Right lobe of liver (tissue), 4 donors: ENCODE measurements at regions not wholly inside any gene's neighbourhood (a gene's known extent, or its start where the extent isn't known, plus 50 kb on each side); places are given as distances from the start of the nearest gene placed in this dataset.

Source experiments
- CTCF ChIP-seq, 4 donors: fragments of 200-600 bp in 3 of 4; fragments of 450-650 bp in 1 of 4; IDR thresholded peaks; one replicate each; pipeline versions ENCODE4 v1.5.1 to v1.8.0; 2016 to 2022; ENCODE audit warnings: antibody characterized with exemption in 4 of 4, mild to moderate bottlenecking in 2 of 4
- POLR2A ChIP-seq: fragments of 450-650 bp; IDR thresholded peaks from one replicate; pipeline ENCODE4 v1.6.1; 2017; ENCODE audit warnings: antibody characterized with exemption, mild to moderate bottlenecking
- donor health status: DM: no; HTN: no; CAD: no.
- donor health status: DM: no; HTN: no; CAD: no.
- donor health status: DM: no; HTN: yes; CAD: no.

GRCh38 chr17:33433581-33433980 lies 140.5 kb upstream of the ASIC2 start:
- TF ChIP-seq CTCF (IDR thresholded peaks at IDR 0.05) (no peak), POLR2A (no peak)
